ENCODE measurements at regions not wholly inside any gene's neighbourhood (a gene's known extent, or its start where the extent isn't known, plus 50 kb on each side); places are given as distances from the start of the nearest gene placed in this dataset.

GRCh38 chr2:186135686-186136085 lies 350.4 kb upstream of the ZC3H15 start:
- TF ChIP-seq, protein P1, sequence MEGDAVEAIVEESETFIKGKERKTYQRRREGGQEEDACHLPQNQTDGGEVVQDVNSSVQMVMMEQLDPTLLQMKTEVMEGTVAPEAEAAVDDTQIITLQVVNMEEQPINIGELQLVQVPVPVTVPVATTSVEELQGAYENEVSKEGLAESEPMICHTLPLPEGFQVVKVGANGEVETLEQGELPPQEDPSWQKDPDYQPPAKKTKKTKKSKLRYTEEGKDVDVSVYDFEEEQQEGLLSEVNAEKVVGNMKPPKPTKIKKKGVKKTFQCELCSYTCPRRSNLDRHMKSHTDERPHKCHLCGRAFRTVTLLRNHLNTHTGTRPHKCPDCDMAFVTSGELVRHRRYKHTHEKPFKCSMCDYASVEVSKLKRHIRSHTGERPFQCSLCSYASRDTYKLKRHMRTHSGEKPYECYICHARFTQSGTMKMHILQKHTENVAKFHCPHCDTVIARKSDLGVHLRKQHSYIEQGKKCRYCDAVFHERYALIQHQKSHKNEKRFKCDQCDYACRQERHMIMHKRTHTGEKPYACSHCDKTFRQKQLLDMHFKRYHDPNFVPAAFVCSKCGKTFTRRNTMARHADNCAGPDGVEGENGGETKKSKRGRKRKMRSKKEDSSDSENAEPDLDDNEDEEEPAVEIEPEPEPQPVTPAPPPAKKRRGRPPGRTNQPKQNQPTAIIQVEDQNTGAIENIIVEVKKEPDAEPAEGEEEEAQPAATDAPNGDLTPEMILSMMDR (IDR thresholded peaks at IDR 0.05): no peak
- no peak for TF ChIP-seq POLR2A (IDR thresholded peaks at IDR 0.05)
